ENCODE measurements at regions not wholly inside any gene's neighbourhood (a gene's known extent, or its start where the extent isn't known, plus 50 kb on each side); places are given as distances from the start of the nearest gene placed in this dataset.

- intact Hi-C loops (cut with micrococcal nuclease): no loop called here
These were observed 93.0 kb downstream of the MTPAP start for GRCh38 chr10:30256084-30256483.

GRCh38 chr10:30254926-30255325 lies 94.2 kb downstream of the MTPAP start:
- intact Hi-C loops (cut with micrococcal nuclease): no loop called here

GRCh38 chr10:30248728-30249127 lies 100.3 kb downstream of the MTPAP start:
- intact Hi-C loops (cut with micrococcal nuclease): no loop called here

- intact Hi-C loops (cut with micrococcal nuclease): no loop called here
These were observed 101.4 kb downstream of the MTPAP start for GRCh38 chr10:30247704-30248103.

- intact Hi-C loops (cut with micrococcal nuclease): loop anchor here (1.0 kb wide), 3 partner anchors 214 to 243 kb away; no protein-coding TSS in a partner anchor
These were observed 107.5 kb downstream of the MTPAP start for GRCh38 chr10:30241422-30242110.

- intact Hi-C loops (cut with micrococcal nuclease): no loop called here
These were observed 110.2 kb downstream of the MTPAP start for GRCh38 chr10:30238836-30239235.

- intact Hi-C loops (cut with micrococcal nuclease): no loop called here
These were observed 115.7 kb downstream of the MTPAP start for GRCh38 chr10:30233186-30233959.

DNA sequence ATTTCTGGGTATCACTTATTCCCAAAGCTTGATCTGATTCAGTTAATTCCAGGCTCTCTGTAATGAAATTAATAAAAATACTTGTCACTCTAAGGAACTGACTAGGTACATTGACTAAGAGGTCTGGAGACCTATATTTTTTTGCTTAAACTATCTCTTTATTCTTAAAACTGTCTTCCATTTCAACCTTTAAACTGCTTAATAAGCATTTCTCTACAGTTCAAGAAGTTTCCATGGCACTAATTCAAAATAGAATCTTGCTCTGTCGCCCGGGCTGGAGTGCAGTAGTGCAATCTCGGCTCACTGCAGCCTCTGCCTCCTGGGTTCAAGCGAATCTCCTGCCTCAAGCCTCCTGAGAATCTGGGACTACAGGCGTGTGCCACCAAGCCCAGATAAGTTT lies 117.4 kb downstream of the MTPAP start:
- intact Hi-C loops (cut with micrococcal nuclease): loop anchor here (1.0 kb wide), 1 partner anchor 204 kb away; no protein-coding TSS in a partner anchor

GRCh38 chr10:30231071-30231652 lies 117.9 kb downstream of the MTPAP start:
- intact Hi-C loops (cut with micrococcal nuclease): loop anchor here (1.0 kb wide), 1 partner anchor 204 kb away; no protein-coding TSS in a partner anchor

DNA sequence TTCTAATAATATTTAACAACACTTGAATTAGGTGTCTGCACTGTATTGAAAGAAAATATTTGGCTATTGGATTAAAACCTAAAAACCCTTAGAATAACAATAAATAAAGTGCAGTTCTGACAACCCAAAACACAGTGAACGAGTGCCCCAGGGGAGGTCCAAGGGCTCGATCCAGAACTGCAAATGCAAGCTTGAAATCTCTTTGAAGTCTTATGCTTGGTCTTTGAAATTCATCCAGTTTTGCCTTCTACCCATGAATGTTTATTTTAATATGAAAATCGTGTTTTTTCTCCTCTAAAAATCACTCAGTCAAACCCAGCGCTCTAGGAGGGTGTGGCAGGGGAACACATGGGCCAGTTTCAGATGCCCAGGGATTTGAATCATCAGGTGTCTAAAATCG lies 119.5 kb downstream of the MTPAP start:
- intact Hi-C loops (cut with micrococcal nuclease): no loop called here

GRCh38 chr10:30228417-30229036 lies 120.6 kb downstream of the MTPAP start:
- intact Hi-C loops (cut with micrococcal nuclease): no loop called here

DNA sequence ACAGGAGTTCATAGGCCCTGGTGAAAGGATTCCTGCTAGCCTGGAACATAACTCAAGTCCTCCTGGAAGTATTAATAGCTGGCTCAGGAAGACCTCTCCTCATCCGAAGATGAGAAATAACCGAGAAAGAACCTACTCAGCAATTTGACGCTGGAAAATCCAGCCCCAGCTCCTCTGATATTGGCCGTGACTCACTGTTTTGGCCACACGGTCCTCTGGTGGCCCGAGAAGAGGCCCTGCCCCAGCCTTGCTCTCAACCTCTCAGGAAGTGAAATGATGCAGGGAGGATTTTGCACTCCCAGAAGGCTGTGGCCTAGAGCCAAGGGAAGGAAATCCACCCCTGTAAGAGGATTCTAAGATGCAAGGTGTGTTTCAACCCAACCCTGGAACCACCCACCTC lies 121.6 kb downstream of the MTPAP start:
- intact Hi-C loops (cut with micrococcal nuclease): no loop called here

DNA sequence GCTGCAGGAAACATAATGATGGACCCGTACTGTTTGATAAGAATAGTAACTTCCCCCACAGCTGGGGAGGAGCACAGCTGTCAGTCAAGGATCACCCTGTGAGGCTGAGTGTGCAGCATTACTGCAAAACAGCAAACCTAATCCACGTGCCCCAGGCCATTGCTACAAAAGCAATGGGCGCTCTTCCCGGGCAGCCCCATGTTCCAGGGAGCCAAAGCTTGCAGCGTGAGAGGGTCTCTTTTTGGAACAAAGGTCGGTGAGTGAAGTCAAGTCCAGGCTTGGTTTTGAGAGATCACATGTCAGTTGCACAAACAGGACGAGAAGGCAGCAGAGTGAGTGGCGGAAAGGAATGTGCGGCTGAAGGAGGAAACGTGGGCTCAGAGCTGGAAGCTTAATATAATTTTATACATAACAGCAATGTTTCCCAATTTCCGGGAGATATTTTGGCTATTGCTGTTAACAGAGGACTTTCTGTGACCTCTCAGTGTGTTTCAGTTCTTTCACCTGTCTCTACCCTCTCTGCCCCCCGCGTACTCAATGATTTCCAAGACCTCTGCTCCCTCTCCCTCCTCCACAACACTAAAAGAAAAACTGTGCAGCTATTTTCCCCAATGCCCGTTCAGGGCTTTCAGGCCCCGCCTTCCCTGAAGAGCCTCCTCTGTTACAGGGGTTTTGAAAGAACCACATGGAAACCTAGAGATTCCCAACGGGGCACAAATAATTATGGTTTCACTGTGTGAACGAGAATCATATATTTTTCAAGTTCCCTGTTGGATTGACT lies 128.9 kb downstream of the MTPAP start:
- intact Hi-C loops (cut with micrococcal nuclease): no loop called here

GRCh38 chr10:30216821-30217220 lies 132.3 kb downstream of the MTPAP start:
- intact Hi-C loops (cut with micrococcal nuclease): no loop called here

DNA sequence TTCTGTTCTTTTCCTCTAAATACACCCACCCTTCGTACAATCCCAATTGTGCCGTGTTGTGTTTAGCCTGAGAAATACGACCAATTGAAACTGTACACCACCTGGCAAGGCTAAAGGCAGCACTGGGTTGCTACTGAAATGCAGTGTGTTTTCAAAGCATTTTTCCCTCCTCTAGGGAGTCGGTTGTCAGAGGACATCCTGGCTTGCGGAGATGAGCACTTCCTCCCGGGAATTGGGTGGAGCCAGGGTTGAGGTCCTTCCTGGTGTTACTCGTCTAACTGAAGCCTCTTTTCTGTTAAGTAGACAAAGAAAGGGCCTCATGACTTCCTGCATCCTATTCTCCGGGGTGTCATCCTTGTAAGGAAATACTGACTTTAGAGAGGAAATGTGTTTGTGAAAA lies 133.5 kb downstream of the MTPAP start:
- intact Hi-C loops (cut with micrococcal nuclease): no loop called here

DNA sequence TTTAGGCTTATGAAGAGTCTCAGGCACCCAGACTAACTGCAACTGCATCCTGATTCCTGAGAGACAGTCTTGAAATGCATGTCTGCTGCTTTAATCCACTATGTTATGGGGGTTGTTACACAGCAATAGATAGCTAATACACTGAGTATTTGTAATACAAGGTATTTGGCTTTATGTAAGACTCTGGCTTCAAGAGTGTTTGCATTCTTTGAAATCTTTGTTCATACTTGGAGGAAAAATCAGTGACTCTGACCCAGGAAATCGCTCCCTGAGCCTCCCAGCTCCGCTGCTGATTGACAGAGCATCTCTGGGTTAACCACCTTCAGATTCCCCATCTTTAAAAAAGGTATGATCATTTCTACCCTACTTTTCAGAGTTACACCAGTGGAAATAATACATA lies 133.9 kb downstream of the MTPAP start:
- intact Hi-C loops (cut with micrococcal nuclease): no loop called here

DNA sequence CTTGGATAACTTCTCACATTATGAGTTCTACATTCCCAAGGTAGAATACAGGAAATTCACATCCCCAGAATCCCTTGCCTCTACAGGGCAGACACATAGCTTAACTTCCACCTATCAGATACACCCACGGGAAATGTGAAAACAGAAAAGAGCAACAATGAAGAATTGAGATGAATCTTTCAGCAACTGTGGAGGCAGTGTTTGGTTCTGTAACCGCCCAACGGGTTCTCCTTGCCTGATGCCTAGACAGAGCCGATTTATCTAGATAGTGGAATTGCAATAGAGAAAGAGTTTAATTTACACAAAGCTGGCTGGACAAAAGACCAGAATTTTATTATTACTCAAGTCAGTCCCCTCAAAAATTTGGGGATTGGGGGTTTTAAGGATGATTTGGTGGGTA lies 138.8 kb downstream of the MTPAP start:
- intact Hi-C loops (cut with micrococcal nuclease): no loop called here

DNA sequence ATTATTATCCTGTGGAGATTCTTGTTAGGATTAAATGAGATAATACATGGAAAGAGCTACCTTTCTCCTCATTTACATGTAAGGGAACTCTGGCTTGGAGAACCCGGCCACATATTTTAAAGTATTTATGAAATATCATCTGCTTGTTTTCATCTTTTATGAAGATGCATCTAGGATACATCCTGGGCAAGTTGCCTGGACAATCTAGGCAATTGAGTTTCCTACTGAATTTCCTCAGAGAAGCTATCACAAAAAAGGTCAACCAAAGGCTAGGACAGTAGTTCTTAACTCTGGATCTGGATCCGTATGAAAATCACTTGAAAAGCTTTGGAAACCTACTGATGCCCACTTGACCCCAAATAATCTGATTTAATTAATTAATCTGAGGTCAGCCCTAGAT lies 140.7 kb downstream of the MTPAP start:
- intact Hi-C loops (cut with micrococcal nuclease): no loop called here

DNA sequence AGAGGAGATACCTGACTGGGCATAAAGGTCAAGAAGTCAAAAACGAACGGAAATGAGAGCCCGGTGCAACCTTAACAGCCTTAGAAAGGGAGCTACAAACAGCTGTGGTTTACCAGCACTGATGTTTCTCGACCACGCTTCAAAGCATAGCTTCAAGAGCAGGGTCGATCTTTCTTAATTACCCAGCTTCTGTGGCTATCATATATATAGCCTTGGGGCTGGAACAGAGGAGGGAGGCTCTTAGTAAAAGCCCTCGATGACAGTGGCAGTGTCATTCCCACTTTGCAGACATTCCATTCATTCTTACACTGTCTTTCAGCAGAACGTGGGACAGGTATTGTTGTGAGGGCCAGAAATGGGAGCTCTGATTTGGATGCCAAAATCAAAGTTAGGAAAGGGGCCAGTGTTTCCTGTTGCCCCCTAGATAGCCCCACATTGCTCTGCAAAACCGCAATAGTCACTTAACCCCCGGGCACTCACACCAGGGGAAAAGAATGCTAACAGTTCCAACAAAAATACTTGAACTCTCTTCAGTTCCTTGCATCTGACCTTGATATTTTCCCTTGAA lies 141.5 kb downstream of the MTPAP start:
- intact Hi-C loops (cut with micrococcal nuclease): no loop called here

DNA sequence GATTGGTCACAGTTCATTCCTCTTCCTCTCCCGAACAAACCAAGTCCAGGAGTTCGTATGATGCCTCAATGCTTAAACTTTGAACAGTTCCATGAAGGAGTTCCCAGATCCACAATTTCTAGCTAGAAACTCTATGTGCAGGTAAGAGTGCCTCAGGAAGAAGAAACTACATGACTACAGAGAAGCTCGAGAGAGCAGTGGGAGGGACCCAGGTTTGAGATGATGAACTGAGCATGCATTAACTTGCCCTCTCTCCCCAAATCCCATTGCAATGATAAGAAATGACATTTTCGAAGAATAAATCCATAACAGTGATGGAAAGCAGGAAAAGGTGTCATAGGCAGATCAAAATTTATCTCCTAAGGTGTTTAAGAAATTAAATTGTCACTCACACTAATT lies 140.6 kb upstream of the JCAD start:
- intact Hi-C loops (cut with micrococcal nuclease): no loop called here

Data from T-helper 1 cell treated with Interleukin-12 subunit alpha and Interleukin-12 subunit beta and Interleukin-4 antibody, amounts not matched to agents 30 ng/mL and 1 ng/mL, for 36 hours (primary cell).